ENCODE measurements at regions not wholly inside any gene's neighbourhood (a gene's known extent, or its start where the extent isn't known, plus 50 kb on each side); places are given as distances from the start of the nearest gene placed in this dataset.

DNA sequence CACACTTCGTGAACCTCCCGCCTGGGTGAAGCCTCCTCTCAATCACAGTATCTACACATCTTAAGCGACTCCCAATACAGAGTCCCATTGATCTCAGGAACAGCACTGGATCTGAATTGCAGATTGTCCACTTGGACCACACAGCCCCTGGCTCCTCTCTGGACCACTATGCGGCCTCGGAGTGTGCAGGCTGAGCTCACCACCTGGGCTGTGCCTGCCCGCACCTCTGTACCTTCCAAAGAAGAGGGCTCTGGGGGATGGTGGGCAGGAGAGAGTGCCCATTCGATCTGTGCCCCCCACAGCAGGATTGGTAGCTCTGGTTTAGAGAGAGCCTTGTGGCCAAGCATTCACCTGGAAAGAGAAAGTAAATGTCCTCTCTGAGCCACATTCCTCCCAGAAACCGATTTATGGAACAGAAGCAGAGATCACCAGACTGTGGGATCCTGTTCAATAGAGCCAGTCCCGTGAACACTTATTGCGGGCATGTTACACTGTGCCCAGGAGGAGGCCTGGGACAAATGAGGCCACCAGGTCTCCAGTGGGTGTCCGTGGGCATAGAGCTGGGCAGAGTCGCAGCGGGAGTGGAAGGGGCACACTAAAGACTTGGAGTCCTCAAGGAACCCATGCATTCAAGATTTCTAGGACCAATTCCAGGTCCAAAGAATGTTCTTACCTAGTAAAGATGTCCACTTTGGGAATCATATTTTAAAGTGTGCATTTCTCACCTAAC is 141.6 kb upstream of the SOX1 start:
- no peak for DNase-seq (ENCODE audit: low spot score)

DNA sequence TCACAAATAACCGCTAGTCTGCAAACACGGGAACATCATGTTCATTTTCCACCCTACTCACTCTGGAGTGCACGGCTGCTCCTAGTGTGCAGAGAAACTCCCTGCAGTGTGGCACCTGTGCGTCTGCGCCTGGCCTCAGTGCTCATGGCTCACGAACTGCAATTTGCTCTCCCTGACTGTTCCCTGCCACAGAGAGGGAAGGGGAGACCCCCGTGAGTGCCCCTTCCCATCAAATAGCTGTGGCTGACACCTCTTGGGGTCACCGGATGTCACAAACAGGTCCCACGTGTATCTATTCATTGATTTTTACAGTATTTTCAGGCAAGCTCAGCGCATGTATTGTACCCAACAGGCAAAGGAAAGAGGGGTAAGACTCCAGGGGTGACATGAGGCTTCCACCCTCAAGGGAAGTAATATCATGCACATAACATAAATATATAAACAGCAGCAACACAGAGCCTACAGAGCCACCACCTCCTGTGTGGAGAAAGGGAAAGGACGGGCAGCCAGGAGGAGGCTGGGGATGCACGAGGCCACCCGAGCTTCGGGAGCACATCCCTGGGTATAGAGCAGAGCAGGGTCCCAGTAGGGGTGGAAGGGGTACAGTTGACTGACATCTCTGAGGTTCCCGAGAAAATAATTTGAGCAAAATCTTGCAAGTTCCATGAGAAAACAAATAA is 140.3 kb upstream of the SOX1 start:
- DNase-seq (ENCODE audit: low spot score): no peak

DNA sequence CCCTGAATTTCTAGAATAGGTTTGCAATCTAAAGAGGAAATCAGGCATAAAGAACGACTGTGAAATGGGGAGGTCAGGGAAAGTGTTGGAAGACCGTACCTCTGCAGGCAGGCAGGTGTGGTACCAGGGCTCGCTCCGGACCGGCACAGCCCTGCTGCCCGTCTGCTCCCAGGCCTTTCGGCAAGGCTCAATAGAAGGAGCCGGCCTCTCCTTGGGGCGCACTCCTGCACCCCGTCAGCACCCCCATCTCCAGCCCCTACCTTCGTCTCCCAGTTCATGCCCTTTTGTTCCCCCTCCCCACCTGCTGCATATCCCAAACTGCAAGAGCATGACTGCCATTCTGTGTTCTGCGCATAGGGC is 139.8 kb upstream of the SOX1 start:
- DNase-seq (ENCODE audit: low spot score): no peak

- no peak for DNase-seq (ENCODE audit: low spot score)
These were observed 137.8 kb upstream of the SOX1 start for GRCh38 chr13:111929036-111929616.

- DNase-seq (ENCODE audit: low spot score): no peak
These were observed 130.6 kb upstream of the SOX1 start for GRCh38 chr13:111936267-111936925.

DNA sequence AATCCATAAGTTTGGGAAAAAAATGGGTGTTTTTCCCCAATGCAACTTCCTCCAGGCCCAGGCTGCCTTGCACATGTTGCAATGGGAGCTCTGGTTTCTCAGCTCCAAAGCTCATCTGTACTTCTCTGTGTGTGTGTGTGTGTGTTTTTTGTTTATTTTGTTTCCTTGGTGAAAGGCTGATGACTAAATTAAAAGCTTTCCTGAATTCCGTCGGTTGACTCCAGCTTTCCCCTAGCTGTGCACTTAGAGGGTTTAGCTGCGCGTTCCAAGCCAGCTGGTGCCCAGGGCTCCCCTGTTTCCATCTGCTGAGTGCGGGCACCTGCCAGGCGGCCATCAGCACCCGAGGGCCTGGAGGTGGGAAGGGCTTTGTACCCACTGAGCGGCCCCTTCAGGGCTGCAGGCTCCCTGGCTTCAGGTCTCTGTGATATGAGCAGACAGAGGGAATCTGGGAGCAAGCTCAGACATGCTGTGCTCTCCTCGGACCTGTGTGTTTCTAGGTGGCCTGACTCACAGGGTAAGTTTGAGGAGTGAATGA is 129.1 kb upstream of the SOX1 start:
- DNase-seq (ENCODE audit: low spot score): no peak

DNA sequence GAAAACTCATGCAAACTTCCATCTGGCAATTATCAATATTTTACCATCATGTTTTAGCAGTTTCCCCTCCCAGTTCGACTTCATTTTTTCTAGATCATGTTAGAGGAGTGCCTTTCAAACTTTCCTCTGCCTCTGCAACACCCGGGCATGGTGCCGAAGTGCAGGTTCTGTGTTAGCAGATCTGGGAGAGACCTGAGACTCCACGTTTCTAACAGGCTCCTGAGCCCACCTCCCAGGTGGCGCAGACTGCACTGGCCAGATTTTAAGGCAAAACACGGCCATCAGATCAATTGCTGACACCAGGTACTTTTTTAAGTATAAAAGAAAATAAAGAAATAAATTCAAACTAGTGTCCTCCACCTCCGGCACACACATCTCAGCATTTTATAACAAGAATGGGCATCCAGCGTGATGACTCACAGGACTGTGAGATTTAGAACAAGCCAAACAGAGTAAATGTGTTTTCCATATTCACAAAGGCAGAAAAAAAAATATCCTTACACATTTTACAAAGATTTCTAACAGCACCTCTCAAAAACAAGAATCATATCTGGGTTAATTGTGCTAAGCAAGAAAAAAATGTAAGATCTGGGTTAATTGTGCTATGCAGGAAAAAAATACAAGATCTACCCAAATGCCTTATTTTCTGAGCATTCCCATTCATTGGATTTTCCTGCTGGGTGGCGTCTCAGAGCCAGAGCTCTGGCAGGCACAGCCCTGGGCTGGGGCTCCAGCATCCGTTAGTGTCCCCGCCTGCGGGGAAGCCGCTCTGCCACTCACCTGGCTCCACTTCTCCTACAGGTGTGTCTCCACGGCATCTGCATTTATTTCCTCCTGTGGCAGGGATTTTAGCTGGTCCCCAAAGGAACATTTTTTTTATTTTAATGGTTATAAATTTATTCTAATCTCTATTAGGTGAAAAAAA is 127.9 kb upstream of the SOX1 start:
- no peak for DNase-seq (ENCODE audit: low spot score)

- DNase-seq (ENCODE audit: low spot score): no peak
These were observed 127.2 kb upstream of the SOX1 start for GRCh38 chr13:111939666-111940278.

GRCh38 chr13:111940892-111941291 is 126.1 kb upstream of the SOX1 start:
- no peak for DNase-seq (ENCODE audit: low spot score)

GRCh38 chr13:111941845-111942447 is 125.0 kb upstream of the SOX1 start:
- DNase-seq (ENCODE audit: low spot score): no peak

GRCh38 chr13:111943229-111943795 is 123.6 kb upstream of the SOX1 start:
- DNase-seq (ENCODE audit: low spot score): no peak

DNA sequence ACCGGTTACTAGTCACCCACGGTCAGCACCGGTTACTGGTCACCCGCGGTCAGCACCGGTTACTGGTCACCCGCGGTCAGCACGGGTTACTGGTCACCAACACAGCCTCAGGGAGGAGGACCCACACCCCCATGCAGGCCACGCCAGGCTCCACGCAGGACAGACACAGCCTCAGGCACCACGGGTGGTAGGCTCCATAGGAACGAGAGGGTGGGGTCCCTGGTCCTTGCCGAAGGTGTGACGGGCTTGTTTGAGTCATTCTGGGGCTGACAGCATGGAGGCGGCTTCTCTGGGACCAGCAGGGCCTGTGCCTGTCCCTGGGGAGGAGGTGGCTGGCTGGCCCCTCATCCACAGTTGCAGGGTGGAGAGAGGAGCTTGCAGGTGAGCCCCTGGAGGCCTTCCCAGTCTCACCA is 122.8 kb upstream of the SOX1 start:
- no peak for DNase-seq (ENCODE audit: low spot score)

DNA sequence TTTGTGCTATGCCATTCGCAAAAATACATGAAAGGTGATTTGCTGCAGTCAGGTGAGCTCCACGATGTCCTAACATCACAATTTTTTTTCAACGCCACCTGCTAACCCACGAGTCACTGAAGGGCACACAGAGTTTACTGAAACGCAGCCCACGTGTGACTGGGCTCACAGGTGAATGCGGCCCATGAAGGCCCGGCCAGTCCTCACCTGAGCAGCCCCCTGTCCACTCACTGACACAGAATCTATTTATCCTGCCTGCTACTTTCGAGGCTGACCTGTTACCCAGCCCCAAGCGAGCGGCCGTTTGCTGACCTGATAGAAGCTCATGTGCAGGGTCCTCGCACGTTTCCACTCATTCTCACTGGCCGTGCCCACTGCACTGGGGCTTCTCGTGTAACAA is 121.9 kb upstream of the SOX1 start:
- DNase-seq (ENCODE audit: low spot score): no peak

- DNase-seq (ENCODE audit: low spot score): no peak
These were observed 120.7 kb upstream of the SOX1 start for GRCh38 chr13:111946214-111946613.

DNA sequence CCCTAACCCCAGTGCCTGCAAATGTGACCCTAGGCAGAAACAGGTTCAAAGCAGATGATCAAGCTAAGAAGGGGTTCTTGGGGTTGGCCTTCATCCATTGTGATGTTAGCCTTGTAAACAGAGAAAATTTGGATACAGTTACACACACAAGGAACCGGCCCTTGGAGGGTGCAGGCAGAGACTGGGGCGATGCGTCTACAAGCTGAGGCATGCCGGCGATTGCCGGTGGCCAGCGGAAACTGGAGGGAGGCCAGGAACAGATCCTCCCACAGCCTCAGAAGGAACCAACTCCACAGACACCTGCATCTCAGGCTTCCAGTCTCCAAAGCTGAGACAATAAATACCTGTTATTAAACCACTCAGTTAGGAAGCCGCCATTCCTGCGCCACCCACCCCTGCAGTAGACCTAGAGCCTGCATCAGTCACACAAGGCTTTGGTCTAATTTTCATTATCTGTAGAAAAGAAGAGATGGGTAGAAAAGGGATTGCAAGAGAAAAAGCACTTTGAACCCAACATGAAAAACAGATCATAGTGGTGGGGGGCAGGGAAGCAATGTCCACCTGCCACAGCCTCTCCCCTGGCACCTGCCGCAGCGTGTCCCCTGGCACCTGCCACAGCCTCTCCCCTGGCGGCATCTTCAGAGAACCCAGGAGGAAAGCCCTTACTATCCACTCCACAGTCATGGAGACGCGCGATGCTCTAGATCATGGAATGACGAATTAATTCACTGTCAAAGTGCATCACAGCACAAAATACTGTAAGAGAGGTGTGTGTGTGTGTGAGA is 119.7 kb upstream of the SOX1 start:
- no peak for DNase-seq (ENCODE audit: low spot score)

- DNase-seq (ENCODE audit: low spot score): no peak
These were observed 119.1 kb upstream of the SOX1 start for GRCh38 chr13:111947876-111948275.

- no peak for DNase-seq (ENCODE audit: low spot score)
These were observed 118.7 kb upstream of the SOX1 start for GRCh38 chr13:111948281-111948680.

DNA sequence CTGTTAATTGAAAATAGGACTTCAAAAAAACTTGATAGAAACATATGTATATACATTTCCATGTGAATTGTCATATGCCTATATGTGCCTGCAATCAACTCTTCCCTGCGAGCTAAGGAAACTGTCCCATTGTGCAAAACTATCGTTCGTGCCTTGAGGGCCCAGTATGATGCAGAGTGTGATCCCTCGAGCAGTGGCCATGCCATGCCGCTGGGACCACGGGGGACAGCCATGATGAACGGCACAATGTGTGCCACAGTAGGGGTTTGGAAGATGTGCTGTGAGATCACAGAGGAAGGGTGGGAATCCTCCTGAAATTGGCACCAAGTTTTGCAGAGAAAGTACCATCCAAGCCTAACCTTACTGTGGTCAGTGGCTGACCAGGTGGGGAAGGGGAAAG is 118.1 kb upstream of the SOX1 start:
- no peak for DNase-seq (ENCODE audit: low spot score)

DNA sequence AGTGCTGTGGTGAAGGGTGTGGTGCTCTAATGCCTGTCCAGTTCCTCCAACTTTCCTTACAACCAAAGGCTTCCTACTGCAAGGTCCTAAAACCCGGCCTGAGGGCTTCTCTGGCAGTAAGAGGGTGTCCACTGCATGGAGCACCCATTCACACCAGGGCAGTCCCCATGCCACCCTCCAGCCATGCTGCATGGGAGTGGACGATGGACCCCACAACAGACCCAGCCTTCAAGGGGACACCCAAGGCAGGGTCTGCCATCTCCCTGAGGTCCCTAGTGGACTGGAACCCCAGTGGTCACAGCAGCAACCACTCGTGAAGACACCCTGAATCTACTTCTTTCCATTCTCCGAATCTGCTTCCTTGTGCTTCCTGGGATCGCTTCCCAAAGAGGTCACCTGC is 117.6 kb upstream of the SOX1 start:
- DNase-seq (ENCODE audit: low spot score): no peak

GRCh38 chr13:111950697-111951096 is 116.3 kb upstream of the SOX1 start:
- no peak for DNase-seq (ENCODE audit: low spot score)
